ENCODE measurements at regions not wholly inside any gene's neighbourhood (a gene's known extent, or its start where the extent isn't known, plus 50 kb on each side); places are given as distances from the start of the nearest gene placed in this dataset.
"Not testable (repeated sequence)": the region's sequence is repeated elsewhere in the genome, so short reads cannot be mapped to it uniquely, and the experiment has no call there.

GRCh38 chr2:224217233-224217961, 178.3 kb upstream of the SERPINE2 start:
- ChIA-PET SMC1A (ENCODE audit: uncharacterized antibody, unreplicated experiment) (no interaction called here), RAD21 (ENCODE audit: unreplicated experiment) (no interaction called here), CTCF (interaction anchor here (1.4 kb wide), 1 partner anchor 151 kb away, joined by 3 read pairs; no protein-coding TSS in a partner anchor), POLR2A (no interaction called here)
- Histone ChIP-seq H3K4me2 (ENCODE audit: control insufficient read depth, insufficient read depth) (no peak overlapping the region), H3K27ac (ENCODE audit: control insufficient read depth, insufficient read depth) (no peak overlapping the region), H2AFZ (ENCODE audit: control insufficient read depth, low read depth, low read length) (no peak overlapping the region), H3K79me2 (ENCODE audit: control insufficient read depth, insufficient read depth, low read length) (no peaks in the 10 kb centered on the region), H3K36me3 (ENCODE audit: control insufficient read depth in 2 of 2, insufficient read depth in 2 of 2, low read length in 1 of 2) (no peaks in the 10 kb centered on the region), H3K27me3 (replicated peaks in 1 of 2; ENCODE audit: control insufficient read depth in 2 of 2, insufficient read depth in 2 of 2, low read length in 1 of 2) (no peaks in the 10 kb centered on the region), H3K9ac (ENCODE audit: control insufficient read depth, insufficient read depth, low read length) (no peak overlapping the region), H3K9me3 (replicated peaks; ENCODE audit: control insufficient read depth, insufficient read depth, low read length) (no peaks in the 10 kb centered on the region), H3K4me1 (ENCODE audit: control insufficient read depth, insufficient read depth, low read length) (no peaks in the 10 kb centered on the region), H3K4me3 (no peak overlapping the region), H4K20me1 (ENCODE audit: control insufficient read depth, insufficient read depth) (no peaks in the 10 kb centered on the region)
- 9% methylated on average over 6 of the region's 6 CpGs for WGBS (ENCODE audit: insufficient coverage, insufficient replicate concordance, low lambda C conversion rate, missing lambda C conversion rate)
- TF ChIP-seq DPF2 (IDR thresholded peaks at IDR 0.05) = no peak
- no peak for TF ChIP-seq CBX3 (IDR thresholded peaks at IDR 0.05; ENCODE audit: borderline replicate concordance, low read depth)
- intact Hi-C loops (cut with micrococcal nuclease; ENCODE audit: unreplicated experiment) = no loop called here
- ATAC-seq (no peak), DNase-seq (ENCODE audit: low read depth, low spot score) (no peak), FAIRE-seq (no peak)
- in situ Hi-C loops (cut with MboI) = no loop called here
- no TSS peak for BruUV-seq (replicated peaks)

- H3K4me2 ChIP-seq (ENCODE audit: control insufficient read depth, insufficient read depth); H3K4me3 ChIP-seq; H3K4me1 ChIP-seq (ENCODE audit: control insufficient read depth, insufficient read depth, low read length); H3K36me3 ChIP-seq (ENCODE audit: control insufficient read depth in 2 of 2, insufficient read depth in 2 of 2, low read length in 1 of 2); H3K9me3 ChIP-seq (replicated peaks; ENCODE audit: control insufficient read depth, insufficient read depth, low read length); H3K27ac ChIP-seq (ENCODE audit: control insufficient read depth, insufficient read depth); H3K9ac ChIP-seq (ENCODE audit: control insufficient read depth, insufficient read depth, low read length); POLR2A ChIA-PET; BruUV-seq (replicated peaks); RAD21 ChIA-PET (ENCODE audit: unreplicated experiment); H4K20me1 ChIP-seq (ENCODE audit: control insufficient read depth, insufficient read depth); FAIRE-seq; in situ Hi-C loops (cut with MboI); intact Hi-C loops (cut with micrococcal nuclease; ENCODE audit: unreplicated experiment); DNase-seq (ENCODE audit: low read depth, low spot score); H3K79me2 ChIP-seq (ENCODE audit: control insufficient read depth, insufficient read depth, low read length); SMC1A ChIA-PET (ENCODE audit: uncharacterized antibody, unreplicated experiment); H3K27me3 ChIP-seq (replicated peaks in 1 of 2; ENCODE audit: control insufficient read depth in 2 of 2, insufficient read depth in 2 of 2, low read length in 1 of 2); ATAC-seq; H2AFZ ChIP-seq (ENCODE audit: control insufficient read depth, low read depth, low read length): not testable (repeated sequence)
- WGBS (ENCODE audit: insufficient coverage, insufficient replicate concordance, low lambda C conversion rate, missing lambda C conversion rate) = 21% methylated on average over 3 of the region's 3 CpGs
- CTCF ChIA-PET = interaction anchor here (0.7 kb wide), 1 partner anchor 213 kb away, joined by 3 read pairs; no protein-coding TSS in a partner anchor
Measured at GRCh38 chr2:224215611-224216010, 176.5 kb upstream of the SERPINE2 start.

Data from GM12878 (cell line).